GM12872 (cell line): ENCODE measurements at regions not wholly inside any gene's neighbourhood (a gene's known extent, or its start where the extent isn't known, plus 50 kb on each side); places are given as distances from the start of the nearest gene placed in this dataset.

Experiments
- TF ChIP-seq, protein P1 (sequence below): IDR thresholded peaks from 3 replicates; pipeline ENCODE4 v1.5.1; 2011; ENCODE audit warnings: low read depth, mild to moderate bottlenecking, low read length, moderate library complexity; ENCODE audit not compliant: insufficient read depth

DNA sequence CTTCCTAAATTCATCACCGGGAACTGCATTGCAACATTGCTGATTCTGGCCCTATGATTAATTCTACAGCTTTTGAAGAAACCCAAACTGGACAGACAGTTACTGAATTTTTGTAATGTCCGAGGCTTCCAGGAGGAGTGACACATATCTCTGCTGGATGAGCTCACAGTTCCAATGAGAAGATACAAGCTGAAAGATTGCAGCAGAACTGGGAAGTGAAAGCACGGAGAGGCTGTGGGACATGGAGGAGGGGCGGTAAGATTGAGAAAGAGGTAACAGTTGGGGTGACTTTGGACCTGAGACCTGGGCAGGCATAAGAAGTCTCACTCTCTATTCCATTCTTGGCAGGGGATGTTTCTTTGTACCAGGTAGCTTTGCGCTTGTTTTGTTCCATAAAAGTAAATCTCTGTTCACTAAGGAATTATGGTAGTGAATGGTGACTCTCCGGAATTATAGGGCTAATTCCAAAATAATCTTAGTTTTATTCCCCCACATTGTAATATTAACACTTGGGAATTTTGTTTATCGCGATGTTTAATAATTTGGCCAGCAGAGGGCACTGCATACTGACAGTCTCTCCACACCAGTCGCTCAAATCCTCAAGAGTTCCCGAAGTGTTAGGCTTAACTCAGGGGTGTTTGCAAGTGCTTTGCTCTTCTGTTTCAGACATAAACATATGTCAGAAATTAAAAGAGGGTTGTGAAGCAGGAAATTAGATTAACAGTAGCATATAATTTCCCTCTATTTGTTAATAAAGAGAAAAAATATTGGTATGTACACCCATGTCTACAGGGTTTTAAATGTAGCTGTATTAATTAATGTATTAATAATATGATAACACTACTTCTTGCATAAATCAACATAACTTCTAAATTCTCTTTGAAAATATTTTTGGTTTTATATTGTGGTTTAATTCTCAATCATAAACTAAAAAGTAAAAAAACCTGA is 201.4 kb downstream of the SOCS6 start:
- TF ChIP-seq, protein P1, sequence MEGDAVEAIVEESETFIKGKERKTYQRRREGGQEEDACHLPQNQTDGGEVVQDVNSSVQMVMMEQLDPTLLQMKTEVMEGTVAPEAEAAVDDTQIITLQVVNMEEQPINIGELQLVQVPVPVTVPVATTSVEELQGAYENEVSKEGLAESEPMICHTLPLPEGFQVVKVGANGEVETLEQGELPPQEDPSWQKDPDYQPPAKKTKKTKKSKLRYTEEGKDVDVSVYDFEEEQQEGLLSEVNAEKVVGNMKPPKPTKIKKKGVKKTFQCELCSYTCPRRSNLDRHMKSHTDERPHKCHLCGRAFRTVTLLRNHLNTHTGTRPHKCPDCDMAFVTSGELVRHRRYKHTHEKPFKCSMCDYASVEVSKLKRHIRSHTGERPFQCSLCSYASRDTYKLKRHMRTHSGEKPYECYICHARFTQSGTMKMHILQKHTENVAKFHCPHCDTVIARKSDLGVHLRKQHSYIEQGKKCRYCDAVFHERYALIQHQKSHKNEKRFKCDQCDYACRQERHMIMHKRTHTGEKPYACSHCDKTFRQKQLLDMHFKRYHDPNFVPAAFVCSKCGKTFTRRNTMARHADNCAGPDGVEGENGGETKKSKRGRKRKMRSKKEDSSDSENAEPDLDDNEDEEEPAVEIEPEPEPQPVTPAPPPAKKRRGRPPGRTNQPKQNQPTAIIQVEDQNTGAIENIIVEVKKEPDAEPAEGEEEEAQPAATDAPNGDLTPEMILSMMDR = peak; percentile 58

DNA sequence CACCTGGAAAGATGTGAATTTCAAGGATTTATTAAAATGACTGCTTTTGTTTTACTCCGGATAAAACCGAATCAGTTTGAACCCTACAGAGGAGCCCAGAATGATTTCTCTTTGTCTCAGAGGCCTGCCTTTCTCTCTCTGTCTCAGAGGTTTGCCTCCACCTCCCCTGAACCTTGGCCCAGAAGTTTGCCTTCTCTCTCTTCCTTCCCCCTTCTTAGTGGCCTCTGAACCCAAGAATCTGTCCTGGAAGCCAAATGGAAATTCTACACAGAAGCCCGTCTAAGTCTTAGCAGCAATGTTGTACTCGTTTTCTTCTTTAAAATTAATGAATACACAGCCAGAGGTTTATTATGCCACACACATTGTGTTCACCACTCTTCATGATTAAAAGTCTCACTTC is 200.7 kb downstream of the SOCS6 start:
- TF ChIP-seq, protein P1 = no peak

DNA sequence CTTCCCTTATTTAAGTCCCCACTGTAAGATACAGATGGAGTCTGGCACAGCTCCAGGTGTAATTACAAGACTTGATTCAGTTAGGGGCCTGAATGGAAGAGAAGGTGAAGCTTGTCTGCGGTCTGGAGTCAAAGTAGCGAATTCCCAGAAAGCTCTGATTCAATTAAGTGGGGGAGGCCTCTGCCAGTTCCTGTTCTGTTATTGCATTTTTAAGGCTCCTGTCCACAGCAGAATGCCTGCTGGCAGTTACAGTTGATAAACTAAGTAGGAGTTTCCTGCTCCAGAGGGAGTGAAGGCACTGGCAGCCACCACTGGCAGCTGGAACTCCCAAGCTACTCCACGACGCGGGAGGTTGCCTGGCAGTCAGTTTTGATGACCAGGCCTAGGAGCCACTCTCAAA is 181.1 kb downstream of the SOCS6 start:
- TF ChIP-seq, protein P1 = no peak

DNA sequence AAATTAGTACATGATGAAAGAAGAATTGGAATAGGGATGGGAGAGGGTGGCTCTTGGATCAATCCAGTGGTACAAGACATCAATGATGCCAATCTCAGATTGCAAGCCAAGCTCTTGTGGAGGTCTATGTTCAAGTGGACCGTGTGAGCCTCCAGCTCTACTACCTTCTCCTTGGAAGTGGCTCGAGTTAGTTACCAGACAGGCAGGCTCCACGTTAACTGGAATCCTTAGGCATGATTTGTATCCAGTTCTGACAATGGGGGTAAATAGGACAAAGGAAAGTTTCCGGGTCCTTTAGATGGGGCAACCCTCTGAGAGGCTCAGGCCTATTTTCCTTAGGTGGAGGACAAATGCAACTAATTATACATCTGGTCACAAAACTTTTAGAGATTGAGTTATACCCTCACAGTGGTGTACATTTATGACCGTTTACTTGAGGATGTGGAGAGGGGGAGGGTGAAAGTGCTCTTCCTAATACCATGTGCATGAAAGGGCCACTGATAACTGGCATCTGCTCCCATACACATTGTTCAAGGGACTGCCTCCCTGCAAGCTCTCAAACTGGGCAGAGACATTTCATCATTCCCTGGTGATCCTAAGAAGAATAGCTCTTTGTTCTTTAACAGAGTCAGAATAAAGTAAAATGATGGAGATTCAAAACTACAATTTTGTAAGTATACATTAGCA is 180.2 kb downstream of the SOCS6 start:
- TF ChIP-seq, protein P1 = no peak

DNA sequence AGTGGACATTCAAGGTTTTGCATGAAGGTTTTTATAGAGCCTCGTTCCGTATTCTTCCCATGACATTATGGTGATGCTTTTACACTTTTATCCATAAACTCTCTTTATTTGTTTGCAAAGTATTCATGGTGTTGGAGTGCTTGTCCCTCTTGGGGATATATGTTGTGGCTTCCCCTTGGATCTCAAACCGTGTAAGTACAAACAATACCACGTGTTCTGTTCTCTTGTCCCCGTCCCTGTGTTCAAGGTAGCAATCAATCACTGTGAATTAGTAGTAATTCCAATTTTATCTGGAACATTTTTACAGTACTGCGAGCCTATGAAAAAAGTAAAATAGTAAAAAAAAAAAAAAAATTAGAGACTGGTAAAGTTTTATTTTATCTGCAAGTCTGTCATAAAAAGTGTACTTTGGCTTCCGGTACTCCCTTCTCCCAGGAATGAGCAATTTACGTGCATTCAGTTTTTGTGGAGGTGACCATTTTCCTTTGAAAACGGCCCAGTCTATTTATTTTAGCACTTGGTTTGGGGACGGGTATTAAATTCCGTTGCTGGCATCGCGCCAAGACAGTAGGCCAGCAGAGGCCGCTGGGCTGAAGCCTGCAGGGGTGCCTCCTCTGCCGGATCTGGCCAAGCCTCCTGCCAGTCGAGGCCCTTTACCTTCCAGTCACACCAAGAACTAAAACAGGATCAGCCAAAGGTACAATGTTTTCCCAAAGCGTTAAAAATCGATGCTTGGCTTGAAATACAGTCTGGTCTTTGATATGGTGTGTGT is 175.7 kb downstream of the SOCS6 start:
- TF ChIP-seq, protein P1 = no peak

DNA sequence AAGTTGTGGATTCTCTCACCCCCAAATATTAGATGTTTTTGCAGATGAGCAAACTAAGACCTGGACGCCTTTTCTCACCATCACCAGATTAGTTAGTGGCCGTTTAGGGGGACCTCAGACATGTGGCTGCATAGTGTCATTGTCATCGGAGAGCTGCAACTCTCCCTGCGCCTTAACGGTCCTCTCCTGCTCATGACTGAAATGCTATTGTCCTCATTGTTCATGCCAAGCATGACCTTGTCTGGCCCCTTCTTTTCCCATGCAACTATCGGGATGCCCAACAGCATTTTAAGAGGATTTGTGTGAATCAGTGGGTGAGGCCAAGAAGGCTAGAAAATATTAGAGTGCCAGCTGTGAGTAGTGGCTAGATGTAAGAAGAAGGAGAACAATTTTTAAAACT is 174.2 kb downstream of the SOCS6 start:
- TF ChIP-seq, protein P1 = no peak

DNA sequence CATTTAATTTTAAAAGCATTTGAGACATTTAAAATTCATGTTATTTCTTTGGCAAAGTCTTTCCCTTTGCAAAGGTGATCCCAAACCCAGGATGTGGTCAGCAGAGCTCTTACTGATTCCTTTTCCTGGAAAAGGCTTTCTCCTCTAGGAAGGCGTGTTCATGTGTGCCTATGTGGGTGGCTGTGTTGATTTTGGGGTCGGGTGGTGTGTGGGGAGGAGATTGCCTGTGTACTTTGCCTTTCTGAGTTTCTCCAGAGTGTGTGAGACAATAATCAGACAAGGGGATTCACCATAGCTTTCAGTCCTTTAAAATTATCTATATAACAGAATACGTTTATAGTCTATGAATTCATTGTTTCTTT is 173.2 kb downstream of the SOCS6 start:
- TF ChIP-seq, protein P1 = no peak
